ENCODE measurements at regions not wholly inside any gene's neighbourhood (a gene's known extent, or its start where the extent isn't known, plus 50 kb on each side); places are given as distances from the start of the nearest gene placed in this dataset.

DNA sequence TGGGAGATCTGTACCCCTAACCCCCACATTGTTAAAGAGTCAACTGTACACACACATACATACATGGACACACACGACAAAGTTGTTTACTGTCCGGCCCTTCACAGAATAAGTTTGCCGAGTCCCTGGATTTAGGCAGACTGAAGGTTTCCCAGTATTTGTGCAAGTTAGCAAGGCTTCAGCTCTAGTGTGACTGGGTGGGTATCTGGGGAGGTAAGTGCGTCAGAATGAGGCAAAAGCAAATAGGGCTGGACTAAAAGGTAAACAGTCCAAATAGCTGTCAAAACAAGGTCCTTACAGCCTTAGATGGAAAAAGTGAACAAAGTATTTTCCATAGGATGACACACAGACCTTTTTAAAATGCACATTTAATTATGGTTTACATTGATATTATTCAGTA, 228.4 kb upstream of the UFM1 start (continued):
- TF ChIP-seq, protein P1, sequence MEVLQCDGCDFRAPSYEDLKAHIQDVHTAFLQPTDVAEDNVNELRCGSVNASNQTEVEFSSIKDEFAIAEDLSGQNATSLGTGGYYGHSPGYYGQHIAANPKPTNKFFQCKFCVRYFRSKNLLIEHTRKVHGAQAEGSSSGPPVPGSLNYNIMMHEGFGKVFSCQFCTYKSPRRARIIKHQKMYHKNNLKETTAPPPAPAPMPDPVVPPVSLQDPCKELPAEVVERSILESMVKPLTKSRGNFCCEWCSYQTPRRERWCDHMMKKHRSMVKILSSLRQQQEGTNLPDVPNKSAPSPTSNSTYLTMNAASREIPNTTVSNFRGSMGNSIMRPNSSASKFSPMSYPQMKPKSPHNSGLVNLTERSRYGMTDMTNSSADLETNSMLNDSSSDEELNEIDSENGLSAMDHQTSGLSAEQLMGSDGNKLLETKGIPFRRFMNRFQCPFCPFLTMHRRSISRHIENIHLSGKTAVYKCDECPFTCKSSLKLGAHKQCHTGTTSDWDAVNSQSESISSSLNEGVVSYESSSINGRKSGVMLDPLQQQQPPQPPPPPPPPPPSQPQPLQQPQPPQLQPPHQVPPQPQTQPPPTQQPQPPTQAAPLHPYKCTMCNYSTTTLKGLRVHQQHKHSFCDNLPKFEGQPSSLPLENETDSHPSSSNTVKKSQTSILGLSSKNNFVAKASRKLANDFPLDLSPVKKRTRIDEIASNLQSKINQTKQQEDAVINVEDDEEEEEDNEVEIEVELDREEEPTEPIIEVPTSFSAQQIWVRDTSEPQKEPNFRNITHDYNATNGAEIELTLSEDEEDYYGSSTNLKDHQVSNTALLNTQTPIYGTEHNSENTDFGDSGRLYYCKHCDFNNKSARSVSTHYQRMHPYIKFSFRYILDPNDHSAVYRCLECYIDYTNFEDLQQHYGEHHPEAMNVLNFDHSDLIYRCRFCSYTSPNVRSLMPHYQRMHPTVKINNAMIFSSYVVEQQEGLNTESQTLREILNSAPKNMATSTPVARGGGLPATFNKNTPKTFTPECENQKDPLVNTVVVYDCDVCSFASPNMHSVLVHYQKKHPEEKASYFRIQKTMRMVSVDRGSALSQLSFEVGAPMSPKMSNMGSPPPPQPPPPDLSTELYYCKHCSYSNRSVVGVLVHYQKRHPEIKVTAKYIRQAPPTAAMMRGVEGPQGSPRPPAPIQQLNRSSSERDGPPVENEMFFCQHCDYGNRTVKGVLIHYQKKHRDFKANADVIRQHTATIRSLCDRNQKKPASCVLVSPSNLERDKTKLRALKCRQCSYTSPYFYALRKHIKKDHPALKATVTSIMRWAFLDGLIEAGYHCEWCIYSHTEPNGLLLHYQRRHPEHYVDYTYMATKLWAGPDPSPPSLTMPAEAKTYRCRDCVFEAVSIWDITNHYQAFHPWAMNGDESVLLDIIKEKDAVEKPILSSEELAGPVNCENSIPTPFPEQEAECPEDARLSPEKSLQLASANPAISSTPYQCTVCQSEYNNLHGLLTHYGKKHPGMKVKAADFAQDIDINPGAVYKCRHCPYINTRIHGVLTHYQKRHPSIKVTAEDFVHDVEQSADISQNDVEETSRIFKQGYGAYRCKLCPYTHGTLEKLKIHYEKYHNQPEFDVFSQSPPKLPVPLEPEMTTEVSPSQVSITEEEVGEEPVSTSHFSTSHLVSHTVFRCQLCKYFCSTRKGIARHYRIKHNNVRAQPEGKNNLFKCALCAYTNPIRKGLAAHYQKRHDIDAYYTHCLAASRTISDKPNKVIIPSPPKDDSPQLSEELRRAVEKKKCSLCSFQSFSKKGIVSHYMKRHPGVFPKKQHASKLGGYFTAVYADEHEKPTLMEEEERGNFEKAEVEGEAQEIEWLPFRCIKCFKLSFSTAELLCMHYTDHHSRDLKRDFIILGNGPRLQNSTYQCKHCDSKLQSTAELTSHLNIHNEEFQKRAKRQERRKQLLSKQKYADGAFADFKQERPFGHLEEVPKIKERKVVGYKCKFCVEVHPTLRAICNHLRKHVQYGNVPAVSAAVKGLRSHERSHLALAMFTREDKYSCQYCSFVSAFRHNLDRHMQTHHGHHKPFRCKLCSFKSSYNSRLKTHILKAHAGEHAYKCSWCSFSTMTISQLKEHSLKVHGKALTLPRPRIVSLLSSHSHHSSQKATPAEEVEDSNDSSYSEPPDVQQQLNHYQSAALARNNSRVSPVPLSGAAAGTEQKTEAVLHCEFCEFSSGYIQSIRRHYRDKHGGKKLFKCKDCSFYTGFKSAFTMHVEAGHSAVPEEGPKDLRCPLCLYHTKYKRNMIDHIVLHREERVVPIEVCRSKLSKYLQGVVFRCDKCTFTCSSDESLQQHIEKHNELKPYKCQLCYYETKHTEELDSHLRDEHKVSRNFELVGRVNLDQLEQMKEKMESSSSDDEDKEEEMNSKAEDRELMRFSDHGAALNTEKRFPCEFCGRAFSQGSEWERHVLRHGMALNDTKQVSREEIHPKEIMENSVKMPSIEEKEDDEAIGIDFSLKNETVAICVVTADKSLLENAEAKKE (CRISPR knock-in tag; IDR thresholded peaks at IDR 0.05) = no peak
- TF ChIP-seq ZNF331 (CRISPR knock-in tag; IDR thresholded peaks at IDR 0.05; ENCODE audit: low read depth) = no peak

DNA sequence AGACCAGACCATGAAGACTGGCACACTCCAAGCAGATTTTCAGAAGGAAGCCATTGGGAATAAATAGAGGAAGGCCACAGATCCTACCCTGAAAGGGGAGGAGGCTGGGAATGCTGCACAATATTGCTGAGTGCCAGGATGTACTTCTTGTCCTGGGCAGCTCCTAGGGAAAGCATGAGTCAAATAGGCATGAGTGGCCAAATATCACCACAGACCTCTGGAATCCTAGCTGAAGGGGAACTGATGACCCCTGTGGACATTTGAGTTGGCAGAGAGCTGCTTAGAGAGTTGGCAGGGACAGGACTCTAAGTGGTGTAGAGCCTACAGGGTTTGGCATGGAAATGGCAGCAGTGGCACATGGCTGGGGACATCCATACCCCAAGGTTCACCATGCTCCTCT, 234.3 kb upstream of the TRPC4 start:
- Histone ChIP-seq H2AFZ (no peak overlapping the region), H3K27me3 (ENCODE audit: insufficient read depth) (no peaks in the 10 kb centered on the region), H3K27ac (ENCODE audit: low read depth) (no peak overlapping the region), H3K9me2 (ENCODE audit: insufficient read depth) (no peaks in the 10 kb centered on the region), H3K79me2 (replicated peaks; ENCODE audit: insufficient read depth) (no peaks in the 10 kb centered on the region), H3K36me3 (ENCODE audit: insufficient read depth) (no peaks in the 10 kb centered on the region), H3K4me1 (ENCODE audit: insufficient read depth) (no peaks in the 10 kb centered on the region), H3F3A (replicated peaks; ENCODE audit: low read depth) (no peaks in the 10 kb centered on the region), H4K20me1 (replicated peaks; ENCODE audit: insufficient read depth) (no peaks in the 10 kb centered on the region), H3K4me3 (no peak overlapping the region), H3K4me2 (no peak overlapping the region)
- Mint-ChIP-seq H3K27ac (no peak overlapping the region), H3K4me1 (no peaks in the 10 kb centered on the region), H3K4me3 (no peak overlapping the region), H3K36me3 (ENCODE audit: low read depth) (no peaks in the 10 kb centered on the region), H3K9me3 (no peaks in the 10 kb centered on the region; the same call in 2 of the 3 replicates), H3K27me3 (ENCODE audit: insufficient read depth, low read depth, poor library complexity) (peaks cover 4% of the 10 kb centered on the region)
- DNase-seq (ENCODE audit: low spot score) (no peak), ATAC-seq (no peak)
- no peak for TF ChIP-seq JUNB (IDR thresholded peaks at IDR 0.05; ENCODE audit: unreplicated experiment)
- no peak for TF ChIP-seq NANOG (IDR thresholded peaks at IDR 0.05; ENCODE audit: borderline replicate concordance)
- TF ChIP-seq, protein P2, sequence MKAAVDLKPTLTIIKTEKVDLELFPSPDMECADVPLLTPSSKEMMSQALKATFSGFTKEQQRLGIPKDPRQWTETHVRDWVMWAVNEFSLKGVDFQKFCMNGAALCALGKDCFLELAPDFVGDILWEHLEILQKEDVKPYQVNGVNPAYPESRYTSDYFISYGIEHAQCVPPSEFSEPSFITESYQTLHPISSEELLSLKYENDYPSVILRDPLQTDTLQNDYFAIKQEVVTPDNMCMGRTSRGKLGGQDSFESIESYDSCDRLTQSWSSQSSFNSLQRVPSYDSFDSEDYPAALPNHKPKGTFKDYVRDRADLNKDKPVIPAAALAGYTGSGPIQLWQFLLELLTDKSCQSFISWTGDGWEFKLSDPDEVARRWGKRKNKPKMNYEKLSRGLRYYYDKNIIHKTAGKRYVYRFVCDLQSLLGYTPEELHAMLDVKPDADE (IDR thresholded peaks at IDR 0.05) = no peak
- TF ChIP-seq ZNF114 (CRISPR knock-in tag; IDR thresholded peaks at IDR 0.05) = no peak
- TF ChIP-seq EZH2 (IDR thresholded peaks at IDR 0.05; ENCODE audit: low read depth, unreplicated experiment) = no peak
- TF ChIP-seq STAT1 (IDR thresholded peaks at IDR 0.05; ENCODE audit: unreplicated experiment) = no peak
- TF ChIP-seq, protein P1 (CRISPR knock-in tag; IDR thresholded peaks at IDR 0.05) = no peak
